MM.1S (cell line): ENCODE measurements at regions not wholly inside any gene's neighbourhood (a gene's known extent, or its start where the extent isn't known, plus 50 kb on each side); places are given as distances from the start of the nearest gene placed in this dataset.

Experiments used
- CTCF ChIP-seq: fragments of 300-600 bp; sonication (generic); IDR thresholded peaks from 2 replicates; pipeline ENCODE4 v1.5.1; 2016; ENCODE audit warnings: antibody characterized with exemption, low read length, mixed read lengths
- EZH2phosphoT487 ChIP-seq: fragments of 300-600 bp; sonication (generic); IDR thresholded peaks from 2 replicates; pipeline ENCODE4 v1.6.1; 2018; ENCODE audit warnings: antibody characterized with exemption, low read length

- TF ChIP-seq CTCF, result no peak
- no peak for TF ChIP-seq EZH2phosphoT487
Measured at GRCh38 chr18:11368020-11368419, 218.7 kb upstream of the PIEZO2 start.
